ENCODE measurements at regions not wholly inside any gene's neighbourhood (a gene's known extent, or its start where the extent isn't known, plus 50 kb on each side); places are given as distances from the start of the nearest gene placed in this dataset.

GRCh38 chr9:88641456-88642240, 106.7 kb downstream of the NXNL2 start:
- TF ChIP-seq POLR2A (IDR thresholded peaks at IDR 0.05; ENCODE audit: low read depth, low read length), result no peak
- TF ChIP-seq EZH2 (IDR thresholded peaks at IDR 0.05; ENCODE audit: borderline replicate concordance, low read depth, low read length, severe bottlenecking), result no peak
- no peak for TF ChIP-seq CTCF (IDR thresholded peaks at IDR 0.05; ENCODE audit: extremely low read depth in 1 of 2, insufficient read depth in 1 of 2, low read depth in 1 of 2, low read length in 2 of 2)
- no peak for TF ChIP-seq MYC (IDR thresholded peaks at IDR 0.05; ENCODE audit: low read depth, low read length)
- TF ChIP-seq FOS (IDR thresholded peaks at IDR 0.05; ENCODE audit: borderline replicate concordance, insufficient read depth, low read length), result no peak
- no peak for TF ChIP-seq POLR2AphosphoS5 (IDR thresholded peaks at IDR 0.05; ENCODE audit: insufficient read depth, low read depth, low read length)
- no peak for TF ChIP-seq MAX (IDR thresholded peaks at IDR 0.05; ENCODE audit: insufficient read depth, insufficient read length)
- no peak for TF ChIP-seq JUN (IDR thresholded peaks at IDR 0.05; ENCODE audit: borderline replicate concordance, insufficient read depth, insufficient read length, low read depth)
- no peak for TF ChIP-seq GATA2 (IDR thresholded peaks at IDR 0.05; ENCODE audit: insufficient read depth, insufficient read length, low read depth, low read length)

Measured in endothelial cell of umbilical vein (primary cell).